ENCODE measurements at regions not wholly inside any gene's neighbourhood (a gene's known extent, or its start where the extent isn't known, plus 50 kb on each side); places are given as distances from the start of the nearest gene placed in this dataset.

DNA sequence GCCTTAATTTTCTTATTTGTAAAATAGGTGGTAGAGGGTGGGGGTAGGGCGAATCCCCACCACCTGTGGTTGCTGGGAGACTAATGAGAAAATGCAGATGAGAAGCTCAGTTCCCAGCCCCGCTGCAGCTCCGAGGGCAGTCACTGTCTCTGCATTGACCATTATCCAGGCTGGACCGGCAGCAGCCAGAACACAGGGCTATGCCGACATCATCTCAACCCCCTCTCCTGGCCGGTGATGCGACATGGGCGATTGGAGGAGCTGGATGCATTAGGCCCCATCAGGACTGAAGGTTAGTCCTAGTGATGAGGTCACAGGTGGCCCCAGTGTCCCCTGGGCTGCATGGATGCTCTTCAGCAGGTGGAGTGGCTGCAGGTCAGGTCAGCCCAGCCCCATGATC is 412.4 kb downstream of the CTTN start:
- Histone ChIP-seq H3K9ac (ENCODE audit: low read depth, low read length) (no peak overlapping the region), H3K9me3 (ENCODE audit: insufficient read depth, low read depth, low read length) (no peaks in the 10 kb centered on the region), H3K4me1 (ENCODE audit: insufficient read depth, low read length) (no peaks in the 10 kb centered on the region), H3K27ac (ENCODE audit: low read depth, low read length) (no peak overlapping the region), H3K36me3 (ENCODE audit: insufficient read depth, low read length) (peaks cover 5% of the 10 kb centered on the region; the same call in 1 of the 2 replicates), H3K27me3 (ENCODE audit: insufficient read depth, low read length) (no peaks in the 10 kb centered on the region), H3K4me3 (ENCODE audit: low read length) (no peak overlapping the region)
- 88% methylated on average over 8 of the region's 8 CpGs for WGBS

DNA sequence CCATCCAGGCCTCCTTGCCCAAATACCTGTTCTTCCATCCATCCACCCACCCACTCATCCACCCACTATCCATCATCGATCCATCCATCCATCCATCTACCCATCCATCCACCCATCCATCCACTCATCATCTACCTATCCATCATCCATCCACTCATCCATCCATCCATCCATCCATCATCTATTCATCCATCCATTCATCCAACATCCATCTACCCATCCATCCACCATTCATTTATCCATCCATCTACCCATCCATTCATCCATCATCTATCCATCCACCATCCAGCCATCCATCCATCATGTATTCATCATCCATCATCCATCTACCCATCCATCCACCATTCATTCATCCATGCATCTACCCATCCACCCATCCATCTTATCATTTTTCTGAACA is 413.2 kb downstream of the CTTN start:
- Histone ChIP-seq H3K4me1 (ENCODE audit: insufficient read depth, low read length) (no peaks in the 10 kb centered on the region), H3K27me3 (ENCODE audit: insufficient read depth, low read length) (no peaks in the 10 kb centered on the region), H3K36me3 (ENCODE audit: insufficient read depth, low read length) (peaks cover 5% of the 10 kb centered on the region; the same call in 1 of the 2 replicates), H3K9me3 (ENCODE audit: insufficient read depth, low read depth, low read length) (no peaks in the 10 kb centered on the region), H3K9ac (ENCODE audit: low read depth, low read length) (no peak overlapping the region), H3K4me3 (ENCODE audit: low read length) (no peak overlapping the region), H3K27ac (ENCODE audit: low read depth, low read length) (no peak overlapping the region)
- WGBS: 94% methylated on average over 1 of the region's 1 CpG

DNA sequence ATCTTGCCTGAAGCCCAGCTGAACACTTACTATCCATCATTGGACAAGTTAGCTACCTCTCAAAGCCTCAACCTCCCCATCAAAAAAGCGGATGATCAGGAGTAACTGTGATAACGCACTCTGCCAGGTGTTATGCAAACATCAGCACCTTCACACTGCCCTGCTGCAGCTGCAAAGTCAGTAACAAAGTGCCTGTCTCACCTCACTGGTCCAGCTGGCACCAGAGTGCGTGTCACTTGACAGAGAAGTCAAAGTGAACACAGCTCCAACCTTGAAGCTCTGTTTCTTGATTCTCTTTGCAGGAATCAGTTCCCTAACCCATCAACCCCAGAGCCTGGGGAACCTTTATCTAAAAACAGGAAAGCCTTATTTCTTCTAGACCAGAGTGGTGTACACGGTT is 413.6 kb downstream of the CTTN start:
- Histone ChIP-seq H3K36me3 (ENCODE audit: insufficient read depth, low read length) (peaks cover under 1% of the 10 kb centered on the region; the same call in 1 of the 2 replicates), H3K27ac (ENCODE audit: low read depth, low read length) (no peak overlapping the region), H3K9ac (ENCODE audit: low read depth, low read length) (no peak overlapping the region), H3K4me3 (ENCODE audit: low read length) (no peak overlapping the region), H3K9me3 (ENCODE audit: insufficient read depth, low read depth, low read length) (no peaks in the 10 kb centered on the region), H3K4me1 (ENCODE audit: insufficient read depth, low read length) (no peaks in the 10 kb centered on the region), H3K27me3 (ENCODE audit: insufficient read depth, low read length) (no peaks in the 10 kb centered on the region)
- 94% methylated on average over 4 of the region's 4 CpGs for WGBS

DNA sequence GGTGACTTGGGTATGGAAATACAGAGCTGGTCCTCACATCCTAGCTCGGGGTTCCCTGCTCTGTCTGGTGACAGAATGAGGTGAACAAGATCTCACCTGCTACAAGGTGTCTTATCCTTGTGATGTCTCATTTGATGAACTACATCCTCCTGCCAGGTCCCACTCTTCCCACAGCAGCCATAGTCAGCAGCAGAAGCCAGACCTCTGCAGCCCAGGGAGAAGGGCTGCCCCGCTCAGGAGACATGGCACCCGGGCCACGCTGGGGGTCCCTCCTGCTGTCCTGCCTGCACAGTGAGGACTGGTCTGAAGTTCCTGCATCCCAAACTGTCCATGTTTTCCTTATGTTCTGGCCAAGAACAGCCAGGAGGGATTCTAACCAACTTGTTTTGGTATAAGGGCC is 414.1 kb downstream of the CTTN start:
- no peaks in the 10 kb centered on the region for H3K9me3 ChIP-seq (ENCODE audit: insufficient read depth, low read depth, low read length)
- no peaks in the 10 kb centered on the region for H3K36me3 ChIP-seq (ENCODE audit: insufficient read depth, low read length)
- no peak overlapping the region for H3K4me3 ChIP-seq (ENCODE audit: low read length)
- H3K4me1 ChIP-seq (ENCODE audit: insufficient read depth, low read length): no peaks in the 10 kb centered on the region
- H3K27ac ChIP-seq (ENCODE audit: low read depth, low read length): no peak overlapping the region
- H3K9ac ChIP-seq (ENCODE audit: low read depth, low read length): no peak overlapping the region
- no peaks in the 10 kb centered on the region for H3K27me3 ChIP-seq (ENCODE audit: insufficient read depth, low read length)
- 95% methylated on average over 4 of the region's 4 CpGs for WGBS

DNA sequence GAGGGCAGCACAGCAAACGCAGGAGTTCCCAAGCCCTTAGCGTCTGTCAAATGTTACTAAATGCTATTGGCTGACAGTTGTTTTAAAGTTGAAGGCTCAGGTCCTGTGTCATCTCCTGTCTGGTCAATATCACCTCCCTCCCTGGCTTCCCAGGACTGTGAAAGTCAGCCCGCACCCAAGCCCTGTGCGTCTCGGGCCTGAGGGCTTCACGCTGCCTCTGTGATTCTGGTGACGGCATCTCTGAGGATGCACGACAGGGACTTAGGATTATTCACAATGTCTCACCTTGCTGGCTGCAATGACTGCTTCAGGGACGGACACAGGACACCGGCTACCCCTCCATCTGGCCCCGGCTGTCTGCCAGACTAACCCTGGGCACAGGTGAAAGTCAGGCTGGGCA is 415.3 kb downstream of the CTTN start:
- no peak overlapping the region for H3K9ac ChIP-seq (ENCODE audit: low read depth, low read length)
- H3K4me1 ChIP-seq (ENCODE audit: insufficient read depth, low read length): no peaks in the 10 kb centered on the region
- H3K27ac ChIP-seq (ENCODE audit: low read depth, low read length): no peak overlapping the region
- H3K4me3 ChIP-seq (ENCODE audit: low read length): no peak overlapping the region
- no peaks in the 10 kb centered on the region for H3K36me3 ChIP-seq (ENCODE audit: insufficient read depth, low read length)
- no peaks in the 10 kb centered on the region for H3K9me3 ChIP-seq (ENCODE audit: insufficient read depth, low read depth, low read length)
- H3K27me3 ChIP-seq (ENCODE audit: insufficient read depth, low read length): no peaks in the 10 kb centered on the region
- WGBS: 93% methylated on average over 11 of the region's 11 CpGs

DNA sequence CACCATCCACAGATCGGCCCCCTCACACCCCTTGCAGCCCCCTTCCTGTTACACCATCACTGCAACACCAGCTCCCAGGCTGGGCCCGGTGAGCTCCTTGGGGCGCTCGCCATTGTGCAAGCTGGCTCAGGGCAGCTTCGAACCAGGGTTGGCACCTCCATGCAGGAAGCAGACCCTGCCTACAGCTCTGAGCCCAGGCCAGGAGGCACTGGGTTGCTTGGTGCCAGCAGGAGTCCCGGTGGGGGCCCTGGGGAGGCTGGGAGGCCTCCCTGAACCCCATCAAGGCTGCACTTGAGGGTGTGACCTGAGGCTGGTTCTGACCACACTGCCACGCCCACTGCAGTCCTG is 417.1 kb downstream of the CTTN start:
- WGBS: 89% methylated on average over 7 of the region's 7 CpGs
- Histone ChIP-seq H3K4me3 (ENCODE audit: low read length) (no peak overlapping the region), H3K9me3 (ENCODE audit: insufficient read depth, low read depth, low read length) (no peaks in the 10 kb centered on the region), H3K4me1 (ENCODE audit: insufficient read depth, low read length) (no peaks in the 10 kb centered on the region), H3K36me3 (ENCODE audit: insufficient read depth, low read length) (no peaks in the 10 kb centered on the region), H3K9ac (ENCODE audit: low read depth, low read length) (no peak overlapping the region), H3K27ac (ENCODE audit: low read depth, low read length) (no peak overlapping the region), H3K27me3 (ENCODE audit: insufficient read depth, low read length) (no peaks in the 10 kb centered on the region)

DNA sequence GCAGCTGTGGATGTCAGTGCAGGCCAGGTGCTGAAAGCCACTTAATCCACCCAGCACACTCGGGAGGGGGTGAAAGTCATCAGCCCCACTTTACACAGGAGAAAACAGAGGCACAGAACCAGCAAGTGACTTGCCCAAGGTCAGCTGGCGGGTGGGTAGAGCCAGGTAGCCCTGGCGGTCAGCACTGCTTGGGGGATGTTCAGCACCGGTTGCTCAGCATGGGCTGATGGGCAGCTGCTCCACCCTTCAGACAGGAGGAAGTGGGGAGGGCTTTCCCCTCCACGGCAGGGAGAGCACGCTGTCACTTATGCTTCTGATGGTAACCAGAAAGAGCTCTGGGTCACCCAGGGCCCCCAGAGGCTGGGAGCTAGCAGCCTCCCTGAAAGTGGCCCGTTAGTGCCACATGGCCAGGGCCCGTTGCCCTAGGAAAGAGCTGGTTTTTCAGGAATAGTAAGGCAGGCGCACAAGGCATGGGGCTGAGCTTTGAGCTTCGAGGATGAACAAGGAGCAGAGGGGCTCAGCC is 417.9 kb downstream of the CTTN start:
- Histone ChIP-seq H3K9ac (ENCODE audit: low read depth, low read length) (no peak overlapping the region), H3K27ac (ENCODE audit: low read depth, low read length) (no peak overlapping the region), H3K4me3 (ENCODE audit: low read length) (no peak overlapping the region), H3K27me3 (ENCODE audit: insufficient read depth, low read length) (no peaks in the 10 kb centered on the region), H3K4me1 (ENCODE audit: insufficient read depth, low read length) (no peaks in the 10 kb centered on the region), H3K36me3 (ENCODE audit: insufficient read depth, low read length) (no peaks in the 10 kb centered on the region), H3K9me3 (ENCODE audit: insufficient read depth, low read depth, low read length) (no peaks in the 10 kb centered on the region)
- 88% methylated on average over 10 of the region's 10 CpGs for whole genome bisulfite sequencing

DNA sequence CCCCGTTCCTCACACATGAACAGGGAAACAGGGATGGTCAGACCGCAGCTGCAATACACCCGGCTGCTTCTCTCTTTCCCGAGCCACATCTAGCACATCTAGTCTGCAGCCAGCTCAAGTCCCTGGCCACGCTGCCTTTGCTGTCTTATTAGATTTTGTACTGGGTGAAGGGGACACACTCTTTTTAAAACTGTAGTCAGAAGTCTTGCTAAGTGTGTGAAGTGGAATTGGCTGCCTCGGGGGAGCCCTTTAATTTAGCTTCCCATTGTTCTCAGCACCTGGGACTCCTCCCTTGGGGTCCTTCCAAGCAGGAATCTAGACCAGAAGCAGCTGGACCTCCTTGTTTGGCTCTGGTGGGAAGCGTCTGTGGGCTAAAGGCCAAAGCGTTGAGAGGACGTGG is 420.0 kb downstream of the CTTN start:
- no peaks in the 10 kb centered on the region for H3K36me3 ChIP-seq (ENCODE audit: insufficient read depth, low read length)
- no peak overlapping the region for H3K27ac ChIP-seq (ENCODE audit: low read depth, low read length)
- 92% methylated on average over 9 of the region's 9 CpGs for WGBS
- H3K27me3 ChIP-seq (ENCODE audit: insufficient read depth, low read length): no peaks in the 10 kb centered on the region
- no peak overlapping the region for H3K9ac ChIP-seq (ENCODE audit: low read depth, low read length)
- H3K9me3 ChIP-seq (ENCODE audit: insufficient read depth, low read depth, low read length): no peaks in the 10 kb centered on the region
- no peak overlapping the region for H3K4me3 ChIP-seq (ENCODE audit: low read length)
- H3K4me1 ChIP-seq (ENCODE audit: insufficient read depth, low read length): no peaks in the 10 kb centered on the region

DNA sequence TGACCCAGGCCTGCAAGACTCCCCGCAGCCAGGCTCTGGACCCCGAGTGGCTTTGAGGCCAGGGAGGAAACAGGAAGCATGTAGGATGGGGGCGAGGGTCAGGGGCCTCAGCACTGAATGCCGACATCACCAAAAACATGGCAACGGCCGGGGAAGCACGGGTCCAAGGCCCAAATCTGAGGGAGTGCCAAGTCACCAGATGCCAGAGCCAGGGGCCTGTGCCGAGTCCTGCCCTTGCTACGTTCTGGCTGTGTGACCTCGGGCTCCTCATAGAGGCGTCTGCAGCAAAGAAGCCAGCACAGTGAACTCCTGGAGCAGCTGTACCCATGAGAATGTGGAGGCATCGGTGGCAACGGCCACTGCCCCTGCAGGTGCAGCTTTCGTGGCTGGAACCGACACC is 420.7 kb downstream of the CTTN start:
- Histone ChIP-seq H3K9ac (ENCODE audit: low read depth, low read length) (no peak overlapping the region), H3K4me3 (ENCODE audit: low read length) (no peak overlapping the region), H3K9me3 (ENCODE audit: insufficient read depth, low read depth, low read length) (no peaks in the 10 kb centered on the region), H3K36me3 (ENCODE audit: insufficient read depth, low read length) (no peaks in the 10 kb centered on the region), H3K4me1 (ENCODE audit: insufficient read depth, low read length) (no peaks in the 10 kb centered on the region), H3K27ac (ENCODE audit: low read depth, low read length) (no peak overlapping the region), H3K27me3 (ENCODE audit: insufficient read depth, low read length) (no peaks in the 10 kb centered on the region)
- WGBS: 87% methylated on average over 15 of the region's 15 CpGs

DNA sequence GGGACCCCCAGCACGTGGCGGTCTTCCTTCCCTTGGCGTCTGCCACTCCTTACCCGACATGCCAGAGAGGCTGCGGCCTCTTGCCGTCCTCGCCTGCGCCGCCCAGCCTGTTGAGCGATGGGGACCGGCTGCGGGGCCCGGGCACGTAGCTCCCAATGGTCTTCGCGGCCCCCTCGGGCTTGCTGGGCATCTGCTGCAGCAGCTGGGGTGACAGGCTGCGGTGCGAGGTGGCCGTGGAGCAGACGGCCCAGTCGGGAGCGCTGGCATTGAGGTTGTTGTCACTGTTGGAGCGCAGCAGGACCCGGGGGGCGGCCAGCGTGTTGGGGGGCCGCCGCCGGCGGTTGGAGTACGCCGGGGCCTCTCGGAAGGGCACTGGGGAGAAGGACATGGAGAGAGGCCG is 422.0 kb downstream of the CTTN start:
- Histone ChIP-seq H3K27ac (ENCODE audit: low read depth, low read length) (no peak overlapping the region), H3K36me3 (ENCODE audit: insufficient read depth, low read length) (no peaks in the 10 kb centered on the region), H3K4me3 (ENCODE audit: low read length) (no peak overlapping the region), H3K9ac (ENCODE audit: low read depth, low read length) (no peak overlapping the region), H3K9me3 (ENCODE audit: insufficient read depth, low read depth, low read length) (no peaks in the 10 kb centered on the region), H3K4me1 (ENCODE audit: insufficient read depth, low read length) (peaks cover 12% of the 10 kb centered on the region), H3K27me3 (ENCODE audit: insufficient read depth, low read length) (no peaks in the 10 kb centered on the region)
- WGBS: 96% methylated on average over 35 of the region's 35 CpGs

DNA sequence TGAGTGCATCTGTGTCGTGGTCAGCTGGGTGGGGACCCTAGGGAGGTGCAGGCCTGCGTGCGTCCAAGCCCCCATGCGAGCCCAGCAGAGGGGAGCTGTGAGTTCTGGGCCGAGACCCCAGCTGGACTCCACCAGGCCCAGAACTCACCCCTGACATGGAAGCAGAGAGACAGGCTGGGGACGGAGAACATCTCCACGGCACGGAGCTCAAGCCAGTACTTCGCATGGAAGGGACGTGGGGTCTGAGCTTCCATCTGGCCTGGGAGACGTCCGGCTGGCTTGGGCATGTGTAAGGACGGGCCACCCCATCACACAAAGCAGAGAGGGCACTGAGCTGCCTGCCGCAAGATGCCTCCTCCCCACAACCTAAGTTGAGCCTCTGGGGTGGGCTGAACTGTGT is 422.4 kb downstream of the CTTN start:
- H3K9me3 ChIP-seq (ENCODE audit: insufficient read depth, low read depth, low read length): no peaks in the 10 kb centered on the region
- H3K9ac ChIP-seq (ENCODE audit: low read depth, low read length): no peak overlapping the region
- 97% methylated on average over 14 of the region's 14 CpGs for WGBS
- H3K4me3 ChIP-seq (ENCODE audit: low read length): no peak overlapping the region
- no peaks in the 10 kb centered on the region for H3K36me3 ChIP-seq (ENCODE audit: insufficient read depth, low read length)
- no peak overlapping the region for H3K27ac ChIP-seq (ENCODE audit: low read depth, low read length)
- H3K4me1 ChIP-seq (ENCODE audit: insufficient read depth, low read length): peaks cover 16% of the 10 kb centered on the region
- H3K27me3 ChIP-seq (ENCODE audit: insufficient read depth, low read length): no peaks in the 10 kb centered on the region

DNA sequence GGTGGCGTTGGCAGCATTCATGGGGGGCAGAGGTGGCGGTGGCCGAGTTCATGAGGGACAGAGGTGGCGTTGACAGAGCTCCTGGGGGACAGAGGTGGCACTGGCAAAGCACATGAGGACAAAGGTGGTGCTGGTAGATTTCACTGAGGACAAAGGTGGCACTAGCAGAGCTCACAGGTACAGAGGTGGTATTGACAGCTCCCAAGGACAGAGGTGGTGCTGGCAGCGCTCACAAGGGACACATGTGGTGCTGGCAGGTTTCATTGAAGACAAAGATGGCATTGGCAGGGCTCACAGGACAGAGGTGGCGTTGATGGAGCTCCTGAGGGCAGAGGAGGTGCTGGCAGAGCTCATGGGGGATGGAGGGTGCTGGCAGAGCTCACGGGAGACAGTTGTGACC is 425.4 kb downstream of the CTTN start:
- H3K27ac ChIP-seq (ENCODE audit: low read depth, low read length): no peak overlapping the region
- WGBS: 93% methylated on average over 7 of the region's 7 CpGs
- no peak overlapping the region for H3K9ac ChIP-seq (ENCODE audit: low read depth, low read length)
- no peaks in the 10 kb centered on the region for H3K36me3 ChIP-seq (ENCODE audit: insufficient read depth, low read length)
- peaks cover 23% of the 10 kb centered on the region for H3K4me1 ChIP-seq (ENCODE audit: insufficient read depth, low read length)
- no peaks in the 10 kb centered on the region for H3K9me3 ChIP-seq (ENCODE audit: insufficient read depth, low read depth, low read length)
- no peaks in the 10 kb centered on the region for H3K27me3 ChIP-seq (ENCODE audit: insufficient read depth, low read length)
- H3K4me3 ChIP-seq (ENCODE audit: low read length): no peak overlapping the region
